DOHH2 (cell line): ENCODE measurements at regions not wholly inside any gene's neighbourhood (a gene's known extent, or its start where the extent isn't known, plus 50 kb on each side); places are given as distances from the start of the nearest gene placed in this dataset.

Experiments used
- EZH2phosphoT487 ChIP-seq: fragments of 200-600 bp; sonication (generic); IDR thresholded peaks from 2 replicates; pipeline ENCODE4 v1.6.1; 2017; ENCODE audit warnings: borderline replicate concordance, mild to moderate bottlenecking, antibody characterized with exemption, low read length, moderate library complexity, mixed read lengths
- TF ChIP-seq, protein P1 (sequence below): fragments of 200-600 bp; sonication (generic); IDR thresholded peaks from one replicate; pipeline ENCODE4 v1.5.1; 2014; ENCODE audit warnings: antibody characterized with exemption, mild to moderate bottlenecking, low read depth, low read length; ENCODE audit not compliant: poor library complexity, severe bottlenecking

DNA sequence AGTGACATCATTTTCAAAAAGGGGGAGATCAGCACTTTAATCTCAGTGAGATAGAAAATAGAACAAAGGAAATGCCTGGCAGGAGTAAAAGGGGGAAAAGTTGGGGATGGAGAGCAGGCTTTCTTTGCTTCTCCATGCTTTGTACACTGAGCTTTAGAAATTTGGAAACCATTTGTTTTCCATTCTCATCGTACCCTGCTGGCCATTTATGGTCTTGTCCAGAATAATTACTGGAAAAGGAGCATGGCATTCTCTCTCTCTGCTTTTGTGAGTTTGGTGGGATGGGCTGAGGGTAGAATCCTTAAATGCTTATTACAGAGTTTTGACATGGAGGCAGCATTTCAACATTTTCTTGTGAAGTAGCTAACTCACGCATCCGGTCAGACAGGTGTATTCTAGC, 104.4 kb upstream of the FLRT2 start:
- TF ChIP-seq, protein P1, sequence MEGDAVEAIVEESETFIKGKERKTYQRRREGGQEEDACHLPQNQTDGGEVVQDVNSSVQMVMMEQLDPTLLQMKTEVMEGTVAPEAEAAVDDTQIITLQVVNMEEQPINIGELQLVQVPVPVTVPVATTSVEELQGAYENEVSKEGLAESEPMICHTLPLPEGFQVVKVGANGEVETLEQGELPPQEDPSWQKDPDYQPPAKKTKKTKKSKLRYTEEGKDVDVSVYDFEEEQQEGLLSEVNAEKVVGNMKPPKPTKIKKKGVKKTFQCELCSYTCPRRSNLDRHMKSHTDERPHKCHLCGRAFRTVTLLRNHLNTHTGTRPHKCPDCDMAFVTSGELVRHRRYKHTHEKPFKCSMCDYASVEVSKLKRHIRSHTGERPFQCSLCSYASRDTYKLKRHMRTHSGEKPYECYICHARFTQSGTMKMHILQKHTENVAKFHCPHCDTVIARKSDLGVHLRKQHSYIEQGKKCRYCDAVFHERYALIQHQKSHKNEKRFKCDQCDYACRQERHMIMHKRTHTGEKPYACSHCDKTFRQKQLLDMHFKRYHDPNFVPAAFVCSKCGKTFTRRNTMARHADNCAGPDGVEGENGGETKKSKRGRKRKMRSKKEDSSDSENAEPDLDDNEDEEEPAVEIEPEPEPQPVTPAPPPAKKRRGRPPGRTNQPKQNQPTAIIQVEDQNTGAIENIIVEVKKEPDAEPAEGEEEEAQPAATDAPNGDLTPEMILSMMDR: no peak
- TF ChIP-seq EZH2phosphoT487: no peak
